DMS114 treated with DMSO at 0.1 percent for 48 hours (cell line): ENCODE measurements at regions not wholly inside any gene's neighbourhood (a gene's known extent, or its start where the extent isn't known, plus 50 kb on each side); places are given as distances from the start of the nearest gene placed in this dataset.

Experiments
- DNase-seq: peaks from one replicate; lab custom pipeline; 2025; ENCODE audit not compliant: unreplicated experiment; lab: John Stamatoyannopoulos, UW

- DNase-seq: no peak
These were observed 96.1 kb upstream of the ARMC2 start for GRCh38 chr6:108751851-108752732.

DNA sequence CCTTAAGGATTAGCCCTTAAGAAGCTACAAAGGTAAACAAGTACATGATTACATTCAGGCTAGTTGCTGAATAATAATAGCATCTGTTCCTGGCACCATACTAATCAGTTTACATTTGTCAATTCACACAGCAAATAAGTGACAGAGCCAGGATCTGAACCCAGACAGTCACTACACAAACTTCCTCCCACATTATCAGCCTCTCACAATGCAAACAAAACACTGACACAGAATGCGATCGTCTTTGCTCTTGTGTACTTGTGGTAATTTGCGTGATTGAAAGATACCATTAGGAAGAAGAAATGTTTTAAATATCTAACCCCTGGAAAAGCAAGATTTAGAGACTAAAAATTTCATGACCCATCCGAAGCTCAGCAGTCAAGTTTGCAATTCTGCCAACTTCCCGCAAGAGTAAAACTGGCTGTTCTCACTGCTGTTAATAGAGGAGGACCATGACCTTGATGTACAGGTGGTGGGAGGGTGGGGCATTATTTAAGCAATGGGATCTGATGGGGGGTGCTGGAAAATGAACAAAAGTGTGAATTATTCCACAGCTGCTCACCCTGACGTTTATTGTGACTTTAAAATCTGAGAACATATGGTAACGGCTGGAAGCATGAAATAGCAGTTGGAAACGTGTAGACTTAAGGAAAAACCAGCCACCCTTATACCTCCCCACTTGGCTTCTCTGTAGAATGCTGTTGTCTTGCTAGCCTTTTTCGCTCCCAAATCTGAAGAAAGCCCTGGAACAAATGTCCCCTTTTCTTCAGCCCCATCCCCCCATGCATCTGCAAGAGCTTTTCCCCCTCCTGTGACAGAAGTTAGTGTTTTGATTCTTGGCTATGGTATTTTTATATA, 95.3 kb upstream of the ARMC2 start:
- no peak for DNase-seq

- DNase-seq: no peak
These were observed 92.7 kb upstream of the ARMC2 start for GRCh38 chr6:108755257-108756240.

DNA sequence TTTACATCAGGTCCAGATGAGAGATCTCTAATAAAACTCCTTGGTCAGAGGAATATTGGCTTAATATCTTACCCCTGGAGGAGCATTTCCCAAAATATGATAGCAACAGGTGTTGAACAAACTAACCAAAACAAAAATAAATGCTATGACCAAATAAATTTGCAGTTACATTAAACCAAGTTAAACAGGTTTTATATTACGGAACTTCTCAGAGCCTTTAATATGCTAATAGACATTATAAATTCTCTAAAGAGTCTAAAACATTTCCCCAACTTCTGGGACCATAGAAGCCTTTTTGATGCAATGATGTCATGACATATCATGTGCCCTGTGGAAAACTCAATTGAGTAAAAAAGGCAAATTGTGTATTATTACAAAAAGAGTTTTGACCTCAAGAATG, 90.9 kb upstream of the ARMC2 start:
- no peak for DNase-seq

DNA sequence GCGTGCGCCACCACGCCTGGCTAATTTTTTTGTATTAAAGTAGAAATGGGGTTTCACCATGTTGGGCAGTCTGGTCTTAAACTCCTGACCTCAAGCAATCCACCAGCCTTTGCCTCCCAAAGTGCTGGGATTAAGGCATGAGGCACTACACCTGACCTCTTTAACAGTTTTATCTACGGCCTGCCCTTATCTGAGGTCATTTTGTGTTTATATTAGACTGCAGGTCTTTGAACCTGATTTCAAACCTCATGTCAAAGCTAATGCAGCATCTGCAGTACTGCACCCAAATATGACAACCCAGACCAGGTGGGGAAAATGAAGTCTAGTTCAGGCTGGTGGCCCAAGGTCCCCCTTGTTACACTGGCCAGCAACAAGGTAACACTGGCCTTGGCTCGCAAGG, 89.3 kb upstream of the ARMC2 start:
- DNase-seq: no peak

- no peak for DNase-seq
These were observed 87.8 kb upstream of the ARMC2 start for GRCh38 chr6:108760126-108761050.

DNA sequence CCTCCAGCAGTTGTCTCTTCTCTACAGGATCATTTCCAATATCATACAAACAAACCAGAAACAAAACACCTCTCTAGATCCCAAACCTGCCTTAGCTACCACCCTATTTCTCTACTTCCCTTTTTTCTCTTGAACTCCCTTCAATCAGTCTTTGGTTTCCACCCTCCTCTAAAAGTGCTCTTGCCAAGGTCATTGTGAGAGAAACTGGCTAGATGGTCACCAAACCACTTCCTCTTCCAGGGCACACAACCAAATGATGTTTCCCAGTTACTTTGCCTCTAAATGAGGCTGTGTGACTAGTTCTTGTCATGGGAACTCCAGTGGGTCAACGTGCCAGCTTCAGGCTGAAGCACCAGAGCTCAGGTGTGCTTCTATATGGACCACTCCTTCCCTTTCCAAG, 85.8 kb upstream of the ARMC2 start:
- no peak for DNase-seq

- no peak for DNase-seq
These were observed 84.2 kb upstream of the ARMC2 start for GRCh38 chr6:108763931-108764579.

DNA sequence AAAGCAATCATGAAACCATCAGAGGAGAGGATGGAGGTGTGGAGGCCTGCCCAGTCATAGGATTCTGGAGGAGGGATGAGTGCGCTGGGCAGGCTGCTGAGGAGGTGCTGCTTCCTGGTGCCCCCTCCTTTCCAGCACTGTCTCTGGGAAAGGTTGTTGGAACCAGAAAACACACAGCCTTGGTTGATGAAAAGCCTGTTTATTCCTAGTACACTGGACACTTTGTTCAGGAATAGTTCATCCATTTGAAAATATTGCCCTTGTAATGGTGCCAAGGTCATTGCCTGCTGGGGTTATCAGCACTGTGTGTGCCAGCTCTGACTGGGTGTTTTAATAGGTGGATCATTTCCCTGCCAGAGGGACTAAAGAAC, 83.7 kb upstream of the ARMC2 start:
- DNase-seq: no peak

DNA sequence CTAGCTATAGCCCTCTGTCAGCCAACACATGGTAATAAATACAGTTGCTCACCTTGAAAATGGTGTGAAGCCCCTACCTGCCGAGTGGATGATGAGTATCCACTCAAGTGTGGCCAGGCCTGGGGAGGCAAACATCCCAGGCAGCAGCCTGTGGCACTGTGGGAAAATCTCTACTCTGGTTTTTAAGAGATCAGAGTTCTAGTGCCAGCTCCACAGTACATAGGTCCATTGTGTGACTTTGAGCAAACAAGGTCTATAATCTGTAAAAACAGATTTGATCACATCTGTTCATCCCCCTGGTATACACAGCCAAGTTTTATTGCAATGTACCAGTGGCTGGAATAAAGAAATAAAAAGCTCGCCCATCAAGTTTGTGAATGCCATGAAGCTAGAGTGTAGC, 82.7 kb upstream of the ARMC2 start:
- no peak for DNase-seq

DNA sequence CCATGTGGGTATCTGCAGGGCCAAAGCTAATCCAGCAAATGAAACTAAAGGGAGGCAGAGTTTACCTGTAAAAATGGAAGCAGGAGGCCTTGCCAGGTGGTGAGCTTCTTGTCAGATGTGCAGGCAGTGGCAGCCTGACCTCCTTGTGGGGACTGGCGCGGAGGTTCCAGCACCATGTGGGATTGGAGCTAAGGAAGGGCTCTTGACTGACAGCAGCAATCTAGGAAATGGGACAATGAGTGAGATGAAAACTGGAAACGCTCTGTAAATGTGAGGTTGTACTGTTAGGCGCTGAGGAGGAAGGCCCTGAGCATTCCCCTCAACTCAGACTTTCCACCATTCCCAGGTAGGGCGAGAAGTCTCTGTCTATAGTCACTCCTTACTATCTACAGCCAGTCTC, 81.8 kb upstream of the ARMC2 start:
- DNase-seq: no peak

- no peak for DNase-seq
These were observed 81.3 kb upstream of the ARMC2 start for GRCh38 chr6:108766886-108767285.

DNA sequence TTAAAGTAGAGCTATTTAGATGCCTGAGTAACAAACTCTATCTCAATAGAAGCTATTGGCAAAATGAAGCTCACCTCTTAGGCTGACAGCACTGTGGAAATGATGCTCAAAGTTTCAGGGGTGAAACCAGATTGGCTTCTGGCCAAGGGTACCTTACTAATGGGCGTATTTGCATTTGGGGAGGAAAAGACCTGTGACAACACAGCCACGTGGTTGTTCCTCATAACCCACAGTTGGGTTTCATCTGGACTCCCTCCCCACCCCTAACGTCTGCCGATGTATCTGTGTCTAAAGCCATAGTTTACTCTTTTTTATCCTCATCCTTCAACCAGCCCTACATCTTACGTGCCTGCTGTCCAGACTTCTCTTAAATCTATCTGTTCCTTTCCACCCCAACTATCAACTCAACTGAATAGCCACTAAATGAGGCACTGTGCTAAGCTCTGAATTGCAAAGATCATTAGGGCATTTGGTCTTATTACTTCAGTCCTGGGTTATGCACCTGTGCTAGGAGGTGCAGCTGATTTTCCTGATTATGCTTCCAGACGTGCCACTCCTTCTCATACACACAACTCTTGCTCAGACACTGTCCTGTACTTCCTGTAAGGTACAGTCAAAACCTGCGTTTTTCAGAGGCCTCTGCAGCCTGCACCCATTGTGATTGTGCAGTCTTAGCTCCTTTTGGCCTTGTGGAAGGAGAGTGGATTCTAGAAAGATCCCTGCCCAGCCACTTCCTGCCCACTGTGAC, 80.6 kb upstream of the ARMC2 start:
- DNase-seq: no peak

DNA sequence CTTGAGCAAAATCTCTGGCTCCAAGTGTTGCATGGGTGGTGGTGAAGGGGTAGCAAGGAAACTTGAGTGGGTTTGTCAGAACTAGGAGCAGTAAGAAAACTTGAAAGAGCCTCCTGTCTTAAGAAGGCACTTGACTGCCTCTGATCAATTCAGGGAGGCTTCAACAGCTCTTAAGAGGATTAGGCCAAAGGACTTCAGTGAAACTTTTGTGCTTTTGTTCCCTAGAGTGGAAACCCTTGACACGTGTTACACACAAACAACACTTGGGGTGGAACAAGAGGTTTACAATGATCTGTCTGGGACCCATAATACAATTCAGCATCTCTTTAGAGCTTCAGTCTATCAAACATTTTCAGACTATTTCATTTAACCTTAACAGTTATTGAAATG, 80.1 kb upstream of the ARMC2 start:
- no peak for DNase-seq

DNA sequence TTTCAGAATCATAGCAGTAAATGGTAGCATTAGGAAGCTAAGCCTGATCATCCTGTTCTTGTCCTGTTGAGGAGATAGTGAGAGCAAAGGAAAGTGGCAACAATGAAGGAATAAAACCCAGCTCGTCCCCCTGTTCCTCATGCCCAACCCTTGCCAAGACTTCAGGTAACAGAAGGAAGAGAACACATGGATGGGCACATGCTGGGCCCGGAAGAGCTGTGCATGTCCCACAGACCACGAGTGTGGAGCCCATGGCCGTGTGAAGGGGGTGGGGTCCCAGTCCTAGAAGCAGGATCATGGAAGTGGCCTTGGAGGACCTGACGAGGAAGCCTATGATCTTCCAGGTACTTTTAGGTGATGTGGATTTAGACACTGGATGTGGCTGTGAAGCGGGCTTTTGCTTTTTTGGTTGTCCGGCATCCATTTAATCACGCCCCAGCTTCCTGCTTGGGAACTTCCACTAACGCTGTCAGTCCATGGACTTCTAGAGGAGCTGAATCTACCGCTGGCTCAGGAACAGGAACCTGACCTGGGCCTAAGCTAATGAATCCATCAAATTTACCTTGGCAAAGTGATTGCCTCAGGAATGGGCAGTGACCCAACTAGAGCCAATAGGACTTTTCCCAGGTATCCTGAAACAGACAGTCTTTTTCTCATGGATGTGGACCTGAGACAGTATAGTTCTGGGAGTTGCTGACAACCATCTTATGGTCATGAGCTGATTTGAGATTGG, 79.3 kb upstream of the ARMC2 start:
- no peak for DNase-seq

GRCh38 chr6:108771421-108771820, 76.8 kb upstream of the ARMC2 start:
- no peak for DNase-seq

DNA sequence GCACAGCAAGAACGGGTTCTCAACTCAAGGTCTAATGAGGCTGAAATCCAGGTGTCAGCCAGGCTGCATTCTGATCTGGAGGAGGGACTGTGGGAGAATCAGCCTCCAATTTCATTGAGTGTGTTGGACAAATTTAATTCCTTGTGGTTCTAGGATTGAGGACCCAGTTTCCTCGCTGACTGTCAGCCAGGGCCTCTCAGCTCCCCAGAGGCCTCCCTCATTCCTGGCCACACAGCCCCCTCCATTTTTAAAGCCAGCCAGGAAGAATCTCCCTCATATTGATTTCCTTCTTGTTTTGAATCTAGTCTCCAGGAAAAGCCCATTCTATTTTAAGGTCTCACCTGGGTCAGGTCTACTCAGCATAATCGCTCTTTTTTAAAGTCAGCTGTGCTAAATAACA, 73.7 kb upstream of the ARMC2 start:
- DNase-seq: no peak

GRCh38 chr6:108777536-108777935, 70.7 kb upstream of the ARMC2 start:
- no peak for DNase-seq
